HL-60 (cell line): ENCODE measurements at regions not wholly inside any gene's neighbourhood (a gene's known extent, or its start where the extent isn't known, plus 50 kb on each side); places are given as distances from the start of the nearest gene placed in this dataset.

Experiments used
- DNase-seq, 2 experiments: peaks; one replicate each; pipeline ENCODE4 v3.0.0-alpha.2; 2010 to 2020; ENCODE audit warnings: low read depth in 1 of 2, low spot score in 1 of 2
- H3K27ac ChIP-seq: fragments of 250-450 bp; sonication (Bioruptor Pico); replicated peaks from 2 replicates; pipeline ENCODE4 v1.5.1; 2020; ENCODE audit warnings: mild to moderate bottlenecking, moderate library complexity
- H3K27me3 ChIP-seq: fragments of 250-450 bp; sonication (Bioruptor Pico); 2 replicates; pipeline ENCODE4 v1.5.1; 2021; ENCODE audit warnings: mild to moderate bottlenecking, moderate library complexity; ENCODE audit not compliant: insufficient read depth, poor library complexity, severe bottlenecking
- H3K4me3 ChIP-seq: replicated peaks from 2 replicates; pipeline ENCODE4 v1.5.1; 2011; ENCODE audit warnings: mild to moderate bottlenecking, control low read depth, low read length; ENCODE audit not compliant: insufficient read depth
- GABPA ChIP-seq: IDR thresholded peaks from 2 replicates; pipeline ENCODE4 v1.6.1; 2012; ENCODE audit warnings: low read depth
- POLR2AphosphoS5 ChIP-seq: IDR thresholded peaks from 2 replicates; pipeline ENCODE4 v1.6.1; 2012; ENCODE audit warnings: low read depth
- SPI1 ChIP-seq: IDR thresholded peaks from 2 replicates; pipeline ENCODE4 v1.6.1; 2012; ENCODE audit warnings: low read depth, mild to moderate bottlenecking, borderline replicate concordance
- TF ChIP-seq, protein P1 (sequence below): IDR thresholded peaks from 2 replicates; pipeline ENCODE4 v1.6.1; 2012; ENCODE audit warnings: low read depth; ENCODE audit not compliant: insufficient replicate concordance
- TF ChIP-seq, protein P2 (sequence below): IDR thresholded peaks from one replicate; pipeline ENCODE4 v1.5.1; 2011; ENCODE audit warnings: low read length, control low read depth, inconsistent platforms; ENCODE audit not compliant: insufficient read depth

DNA sequence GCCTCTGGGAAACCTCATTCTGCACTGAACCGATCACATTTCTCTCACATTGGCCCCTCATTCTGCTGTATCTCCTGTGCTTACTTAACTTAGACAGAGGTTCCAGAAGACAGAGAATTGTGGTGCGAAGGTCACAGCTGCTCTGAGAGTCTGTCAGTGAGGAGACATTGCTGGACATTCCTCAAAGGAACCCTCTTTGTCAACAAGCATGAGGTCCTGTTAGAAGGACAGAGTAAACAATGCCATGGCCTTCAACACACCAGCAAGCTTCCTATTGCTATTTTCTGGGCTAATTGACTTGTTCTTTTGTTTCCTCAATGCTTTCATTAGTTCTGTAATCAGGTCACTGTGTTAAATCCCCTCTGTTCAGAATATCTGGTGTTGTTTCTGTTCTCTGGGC, 109.3 kb upstream of the FZD8 start:
- H3K4me3 ChIP-seq, result no peak overlapping the region
- no peaks in the 10 kb centered on the region for H3K27me3 ChIP-seq
- no peak for DNase-seq
- TF ChIP-seq, protein P1, sequence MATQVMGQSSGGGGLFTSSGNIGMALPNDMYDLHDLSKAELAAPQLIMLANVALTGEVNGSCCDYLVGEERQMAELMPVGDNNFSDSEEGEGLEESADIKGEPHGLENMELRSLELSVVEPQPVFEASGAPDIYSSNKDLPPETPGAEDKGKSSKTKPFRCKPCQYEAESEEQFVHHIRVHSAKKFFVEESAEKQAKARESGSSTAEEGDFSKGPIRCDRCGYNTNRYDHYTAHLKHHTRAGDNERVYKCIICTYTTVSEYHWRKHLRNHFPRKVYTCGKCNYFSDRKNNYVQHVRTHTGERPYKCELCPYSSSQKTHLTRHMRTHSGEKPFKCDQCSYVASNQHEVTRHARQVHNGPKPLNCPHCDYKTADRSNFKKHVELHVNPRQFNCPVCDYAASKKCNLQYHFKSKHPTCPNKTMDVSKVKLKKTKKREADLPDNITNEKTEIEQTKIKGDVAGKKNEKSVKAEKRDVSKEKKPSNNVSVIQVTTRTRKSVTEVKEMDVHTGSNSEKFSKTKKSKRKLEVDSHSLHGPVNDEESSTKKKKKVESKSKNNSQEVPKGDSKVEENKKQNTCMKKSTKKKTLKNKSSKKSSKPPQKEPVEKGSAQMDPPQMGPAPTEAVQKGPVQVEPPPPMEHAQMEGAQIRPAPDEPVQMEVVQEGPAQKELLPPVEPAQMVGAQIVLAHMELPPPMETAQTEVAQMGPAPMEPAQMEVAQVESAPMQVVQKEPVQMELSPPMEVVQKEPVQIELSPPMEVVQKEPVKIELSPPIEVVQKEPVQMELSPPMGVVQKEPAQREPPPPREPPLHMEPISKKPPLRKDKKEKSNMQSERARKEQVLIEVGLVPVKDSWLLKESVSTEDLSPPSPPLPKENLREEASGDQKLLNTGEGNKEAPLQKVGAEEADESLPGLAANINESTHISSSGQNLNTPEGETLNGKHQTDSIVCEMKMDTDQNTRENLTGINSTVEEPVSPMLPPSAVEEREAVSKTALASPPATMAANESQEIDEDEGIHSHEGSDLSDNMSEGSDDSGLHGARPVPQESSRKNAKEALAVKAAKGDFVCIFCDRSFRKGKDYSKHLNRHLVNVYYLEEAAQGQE, result no peak
- TF ChIP-seq SPI1 (no peak), POLR2AphosphoS5 (no peak), GABPA (no peak)
- TF ChIP-seq, protein P2, sequence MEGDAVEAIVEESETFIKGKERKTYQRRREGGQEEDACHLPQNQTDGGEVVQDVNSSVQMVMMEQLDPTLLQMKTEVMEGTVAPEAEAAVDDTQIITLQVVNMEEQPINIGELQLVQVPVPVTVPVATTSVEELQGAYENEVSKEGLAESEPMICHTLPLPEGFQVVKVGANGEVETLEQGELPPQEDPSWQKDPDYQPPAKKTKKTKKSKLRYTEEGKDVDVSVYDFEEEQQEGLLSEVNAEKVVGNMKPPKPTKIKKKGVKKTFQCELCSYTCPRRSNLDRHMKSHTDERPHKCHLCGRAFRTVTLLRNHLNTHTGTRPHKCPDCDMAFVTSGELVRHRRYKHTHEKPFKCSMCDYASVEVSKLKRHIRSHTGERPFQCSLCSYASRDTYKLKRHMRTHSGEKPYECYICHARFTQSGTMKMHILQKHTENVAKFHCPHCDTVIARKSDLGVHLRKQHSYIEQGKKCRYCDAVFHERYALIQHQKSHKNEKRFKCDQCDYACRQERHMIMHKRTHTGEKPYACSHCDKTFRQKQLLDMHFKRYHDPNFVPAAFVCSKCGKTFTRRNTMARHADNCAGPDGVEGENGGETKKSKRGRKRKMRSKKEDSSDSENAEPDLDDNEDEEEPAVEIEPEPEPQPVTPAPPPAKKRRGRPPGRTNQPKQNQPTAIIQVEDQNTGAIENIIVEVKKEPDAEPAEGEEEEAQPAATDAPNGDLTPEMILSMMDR, result no peak
- H3K27ac ChIP-seq, result no peak overlapping the region

DNA sequence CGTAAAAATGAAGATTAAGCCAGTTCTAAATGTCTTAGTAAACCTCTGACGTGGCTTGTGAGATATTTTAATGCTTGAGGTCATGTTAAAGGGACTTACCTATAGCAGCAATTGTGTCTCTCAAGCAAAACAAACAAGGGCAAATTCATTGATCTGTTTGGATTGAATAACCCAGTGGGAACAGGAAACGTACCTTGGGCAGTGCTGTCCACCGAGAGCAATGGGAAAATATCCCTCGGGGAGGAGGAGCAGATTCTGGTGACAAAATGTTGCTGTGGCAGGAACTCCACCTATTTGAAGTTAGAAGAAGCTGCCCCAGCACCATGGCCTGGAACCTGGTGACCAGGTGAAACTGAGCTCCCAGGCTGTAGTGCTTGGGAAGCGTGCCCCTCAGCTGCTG, 107.1 kb upstream of the FZD8 start:
- Histone ChIP-seq H3K4me3 (no peak overlapping the region), H3K27me3 (no peaks in the 10 kb centered on the region), H3K27ac (no peak overlapping the region)
- DNase-seq, result no peak
- TF ChIP-seq POLR2AphosphoS5 (no peak), GABPA (no peak), SPI1 (no peak)
- TF ChIP-seq, protein P1, result no peak
- TF ChIP-seq, protein P2, result no peak

DNA sequence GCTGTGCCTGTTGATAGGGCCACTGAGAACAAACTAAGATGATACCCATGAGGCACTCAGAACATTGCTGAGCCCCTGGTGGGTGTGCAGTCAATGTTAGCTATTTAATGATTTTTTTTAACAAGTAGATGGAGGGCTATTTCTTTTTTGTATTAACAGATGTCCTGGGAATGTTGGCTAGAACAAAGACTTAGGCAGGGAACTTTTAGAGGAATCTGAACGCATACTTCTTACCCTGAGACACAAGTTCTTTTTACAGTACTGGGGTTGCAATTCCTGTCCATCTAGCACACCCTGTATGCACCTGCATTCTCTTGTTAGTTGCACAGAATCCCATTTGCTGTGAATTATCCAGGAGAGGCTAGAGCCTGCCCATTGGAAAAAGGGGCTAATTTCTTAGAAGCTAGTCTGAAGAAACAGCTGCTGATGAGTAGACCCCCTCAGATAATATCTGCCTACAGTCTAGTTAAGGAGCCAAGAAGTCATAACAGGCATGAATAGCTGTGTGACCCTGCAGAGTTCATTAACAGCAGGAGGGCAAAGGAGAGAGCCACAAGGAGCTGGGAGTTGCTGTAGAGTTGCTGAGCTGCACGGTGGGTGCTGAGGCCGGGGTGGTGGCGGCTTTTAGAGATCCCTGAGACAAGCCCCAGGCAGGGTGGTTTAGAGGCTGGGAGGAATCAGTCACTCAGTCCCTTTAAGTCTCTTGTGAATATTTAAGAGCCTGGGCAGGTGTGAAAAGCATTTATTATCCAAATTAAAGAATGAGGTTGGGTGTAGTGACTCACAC, 103.7 kb upstream of the FZD8 start:
- no peak overlapping the region for H3K4me3 ChIP-seq

More for the DNA sequence above, 103.7 kb upstream of the FZD8 start:
- Histone ChIP-seq H3K27me3 (no peaks in the 10 kb centered on the region), H3K27ac (no peak overlapping the region)
- TF ChIP-seq SPI1 (no peak), POLR2AphosphoS5 (no peak), GABPA (no peak)
- TF ChIP-seq, protein P2, result no peak
- DNase-seq, result no peak
